ENCODE measurements at regions not wholly inside any gene's neighbourhood (a gene's known extent, or its start where the extent isn't known, plus 50 kb on each side); places are given as distances from the start of the nearest gene placed in this dataset.

DNA sequence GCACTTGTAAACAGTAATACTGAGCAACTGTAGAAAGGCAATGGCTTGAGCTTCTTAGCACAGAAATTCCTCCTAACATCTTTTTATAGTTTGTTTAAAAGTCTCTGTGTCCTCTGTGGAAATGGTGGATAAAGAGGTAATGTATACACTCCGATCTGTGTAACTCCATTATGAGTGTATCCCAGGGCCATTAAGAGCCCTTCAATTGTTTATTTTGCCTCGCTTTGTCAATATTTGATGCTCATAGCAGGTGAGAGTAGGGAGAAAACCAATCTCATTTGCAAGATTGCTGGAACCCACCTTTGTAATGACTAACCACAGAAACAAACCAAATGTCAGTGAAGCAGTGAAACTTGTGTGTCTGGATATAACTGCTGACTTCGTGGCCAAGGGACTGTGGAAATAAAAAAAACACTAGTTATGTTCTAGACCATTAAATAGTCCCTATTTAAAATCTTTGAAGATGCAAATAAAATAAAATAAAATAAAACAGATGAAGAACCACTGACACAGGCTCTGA is 598.2 kb upstream of the BOD1L1 start:
- DNase-seq = no peak

DNA sequence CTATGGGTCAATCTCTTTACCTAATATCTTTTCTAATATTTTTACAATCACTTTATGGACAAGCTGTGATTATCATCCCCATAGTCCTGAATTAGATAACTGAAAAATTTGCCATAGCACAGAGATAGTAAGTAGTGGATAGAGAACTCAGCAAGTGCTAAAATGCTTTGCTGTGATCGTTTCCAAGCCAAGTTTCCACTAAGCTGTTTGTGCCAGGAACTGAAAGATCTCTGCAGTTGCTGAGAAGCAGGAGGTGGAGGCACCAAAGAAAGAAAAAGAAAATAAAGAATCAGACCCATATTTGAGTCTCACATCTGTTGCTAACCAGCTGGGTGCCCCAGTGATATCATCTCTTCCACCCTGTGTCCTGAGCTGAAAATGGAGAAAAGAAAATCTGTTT is 605.6 kb upstream of the BOD1L1 start:
- DNase-seq = peak in 4 of 51 donors; percentile 1 to 12 (median 6)

- DNase-seq = no peak
Measured at GRCh38 chr4:14234307-14234706, 606.8 kb upstream of the BOD1L1 start.

DNA sequence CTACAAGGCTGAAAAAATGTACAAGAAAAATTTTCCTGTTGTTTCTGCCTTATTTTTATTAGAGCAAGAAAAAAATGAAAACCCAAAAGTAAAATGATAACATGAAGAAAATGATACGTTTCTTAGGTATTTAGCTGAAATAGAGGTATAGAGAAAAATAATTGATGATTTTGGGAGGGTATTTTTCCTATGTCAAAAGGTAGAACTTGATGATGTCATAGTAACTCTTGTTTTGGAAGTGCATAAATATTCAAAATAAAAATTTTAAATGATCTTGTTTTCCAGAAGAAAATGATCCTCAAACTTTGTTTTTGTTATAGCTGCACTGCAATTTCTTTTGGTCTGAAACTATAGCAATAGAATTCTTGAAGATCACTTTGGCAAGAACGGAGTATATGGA is 608.8 kb upstream of the BOD1L1 start:
- no peak for DNase-seq

- no peak for DNase-seq
Measured at GRCh38 chr4:14237911-14238310, 610.4 kb upstream of the BOD1L1 start.

DNA sequence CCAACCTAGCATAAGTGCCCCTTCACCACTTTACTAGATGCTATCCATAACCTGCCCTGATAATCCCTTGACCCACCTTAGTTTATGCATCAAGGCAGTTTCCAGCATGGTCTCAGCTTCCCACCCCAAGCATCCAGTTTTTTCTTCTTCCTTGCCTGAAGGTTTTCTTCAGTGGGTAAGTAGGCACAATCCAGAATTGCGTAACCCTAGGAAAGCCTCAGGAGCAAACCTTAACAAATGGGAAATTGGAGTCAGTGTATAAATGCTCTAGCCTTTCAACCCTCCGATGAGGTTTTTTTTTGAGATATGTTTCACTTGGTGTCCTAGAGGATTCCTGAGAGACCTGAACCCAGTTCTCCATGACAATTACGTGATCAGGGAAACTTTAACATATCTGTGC is 614.0 kb upstream of the BOD1L1 start:
- no peak for DNase-seq

GRCh38 chr4:14247767-14248166 is 620.2 kb upstream of the BOD1L1 start:
- DNase-seq = peak in 29 of 51 donors; percentile 4 to 81 (median 31)

DNA sequence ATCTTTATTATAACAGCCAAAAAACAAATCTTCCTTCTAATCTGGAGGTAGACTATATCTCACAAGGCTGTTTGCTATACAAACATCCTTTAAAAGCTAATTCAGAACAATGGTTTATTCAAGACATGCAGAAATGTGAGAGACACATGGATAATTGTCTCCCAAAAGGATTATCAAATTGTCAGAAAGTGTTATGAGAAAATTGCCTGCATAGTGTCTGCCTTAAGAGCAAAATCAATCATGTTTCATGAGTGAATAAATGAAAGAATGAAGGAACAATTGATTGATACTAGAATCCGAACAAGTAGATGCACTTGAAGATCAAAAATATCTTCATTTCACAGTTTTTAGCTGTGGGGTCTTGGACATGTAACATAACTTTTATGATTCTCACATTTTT is 621.7 kb upstream of the BOD1L1 start:
- DNase-seq = no peak

GRCh38 chr4:14254252-14254651 is 626.7 kb upstream of the BOD1L1 start:
- DNase-seq = peak in 6 of 51 donors; percentile 1 to 12 (median 6)

DNA sequence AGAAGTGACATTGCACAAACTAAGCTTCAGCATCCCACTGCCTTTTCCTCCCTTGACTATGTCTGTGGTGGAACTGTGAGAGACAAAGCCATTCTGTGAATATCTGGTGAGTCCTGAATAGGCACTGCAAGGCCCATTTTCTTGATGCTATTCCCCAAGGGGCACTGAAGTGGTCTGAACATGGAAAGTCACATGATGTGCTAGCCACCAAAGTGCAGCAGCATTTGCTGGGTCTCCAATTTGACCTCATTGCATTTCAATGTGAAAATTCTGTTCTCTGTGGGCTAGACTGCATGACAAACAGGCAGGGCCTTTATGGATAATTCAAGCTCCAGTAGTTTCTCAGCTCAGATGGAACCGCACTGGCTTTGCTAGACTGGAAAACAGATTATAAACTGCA is 627.4 kb upstream of the BOD1L1 start:
- peak in 3 of 51 donors; percentile 1 to 58 (median 4) for DNase-seq

DNA sequence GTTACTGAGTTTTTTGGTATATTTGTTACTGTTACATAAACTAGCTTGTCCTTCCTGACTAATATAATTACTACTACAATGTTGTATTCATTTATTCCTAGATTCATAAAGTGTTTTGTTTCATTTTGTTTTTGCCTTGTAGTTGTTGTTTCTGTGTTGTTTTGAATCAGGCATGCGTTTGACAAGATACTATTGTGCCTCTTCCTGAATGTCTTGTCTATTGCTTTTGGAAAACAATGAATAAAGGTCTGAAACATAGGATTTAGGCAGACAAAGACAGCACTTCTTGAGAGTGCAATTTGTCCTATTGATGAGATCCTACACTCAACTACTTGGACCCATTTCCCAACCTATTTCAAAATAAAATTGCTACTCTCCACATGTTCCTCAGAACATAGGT is 630.4 kb upstream of the BOD1L1 start:
- DNase-seq = peak in 1 of 51 donors; percentile 32

DNA sequence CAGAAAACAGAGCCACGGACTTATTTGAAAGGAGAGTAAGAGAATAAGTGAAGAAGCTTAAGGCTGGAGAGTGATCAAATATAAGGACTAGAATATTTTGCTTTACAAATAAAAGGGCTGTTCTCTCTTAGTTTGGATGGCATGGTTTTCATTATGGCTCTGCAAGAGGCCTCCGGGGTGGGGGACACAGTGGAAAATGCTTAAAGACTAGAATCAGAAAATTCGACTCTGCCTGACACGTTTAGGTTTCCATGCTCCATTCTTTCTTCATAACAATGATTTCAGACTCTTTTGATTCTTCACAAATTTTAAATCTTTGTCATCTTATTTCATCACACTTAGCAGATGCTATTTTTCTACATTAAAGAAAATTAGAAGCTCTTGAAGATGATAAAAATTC is 632.4 kb upstream of the BOD1L1 start:
- no peak for DNase-seq

DNA sequence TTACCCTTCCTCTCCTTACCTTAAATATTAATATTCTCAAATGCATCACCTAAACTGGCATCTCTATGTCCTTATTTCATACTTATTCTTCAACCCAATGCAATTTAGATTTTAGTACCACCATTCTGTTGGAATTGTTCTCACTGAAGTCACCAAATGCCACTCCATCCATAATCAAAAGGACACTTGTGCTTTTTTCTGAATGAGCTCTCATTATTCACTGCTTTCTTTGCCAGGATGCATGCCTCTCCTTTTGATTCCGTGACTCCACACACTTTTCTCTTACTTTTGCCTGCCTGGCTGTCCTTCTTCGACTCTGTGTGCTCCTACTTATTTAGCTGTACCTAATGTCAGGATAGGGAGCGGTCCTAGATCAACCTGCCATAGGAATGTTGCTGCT is 633.1 kb upstream of the BOD1L1 start:
- DNase-seq = no peak

DNA sequence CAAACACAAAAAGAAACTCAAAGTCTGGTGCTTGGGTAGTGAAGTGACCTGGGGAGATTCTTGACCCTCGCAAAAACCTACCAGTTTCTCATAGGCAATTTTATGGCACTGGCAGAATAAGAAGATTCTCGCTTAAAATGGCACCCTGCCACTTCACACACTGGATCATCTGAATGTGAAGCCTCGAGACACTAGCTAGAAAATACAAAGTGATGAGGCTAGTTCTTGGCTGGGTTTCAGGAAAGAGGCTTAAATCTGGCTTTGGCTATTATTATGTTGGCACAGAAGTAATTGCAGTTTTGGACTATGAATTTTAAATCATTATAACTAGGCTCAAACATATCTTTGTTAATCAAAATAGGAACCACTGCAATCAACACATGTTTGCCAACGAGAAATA is 634.7 kb upstream of the BOD1L1 start:
- DNase-seq = no peak

- DNase-seq = no peak
Measured at GRCh38 chr4:14264437-14264836, 636.9 kb upstream of the BOD1L1 start.

DNA sequence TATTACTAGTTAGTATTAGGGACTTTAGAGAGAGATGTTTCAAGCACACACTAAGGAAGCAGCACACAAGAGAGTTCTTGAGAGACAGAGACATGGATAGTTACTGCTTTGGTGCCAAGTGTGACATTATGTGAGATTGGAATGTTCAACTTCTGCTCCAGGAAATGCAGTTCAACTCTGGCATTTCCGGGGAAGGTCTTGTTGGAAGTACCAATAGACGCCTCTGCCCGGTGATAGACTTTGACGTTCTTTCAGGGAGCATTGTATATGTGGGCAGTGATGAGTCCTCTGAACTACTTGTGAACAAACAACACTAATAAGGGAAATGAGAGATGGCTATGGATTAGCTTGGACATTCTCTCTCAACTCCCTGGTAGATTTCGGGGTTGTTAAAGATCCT is 638.1 kb upstream of the BOD1L1 start:
- no peak for DNase-seq

DNA sequence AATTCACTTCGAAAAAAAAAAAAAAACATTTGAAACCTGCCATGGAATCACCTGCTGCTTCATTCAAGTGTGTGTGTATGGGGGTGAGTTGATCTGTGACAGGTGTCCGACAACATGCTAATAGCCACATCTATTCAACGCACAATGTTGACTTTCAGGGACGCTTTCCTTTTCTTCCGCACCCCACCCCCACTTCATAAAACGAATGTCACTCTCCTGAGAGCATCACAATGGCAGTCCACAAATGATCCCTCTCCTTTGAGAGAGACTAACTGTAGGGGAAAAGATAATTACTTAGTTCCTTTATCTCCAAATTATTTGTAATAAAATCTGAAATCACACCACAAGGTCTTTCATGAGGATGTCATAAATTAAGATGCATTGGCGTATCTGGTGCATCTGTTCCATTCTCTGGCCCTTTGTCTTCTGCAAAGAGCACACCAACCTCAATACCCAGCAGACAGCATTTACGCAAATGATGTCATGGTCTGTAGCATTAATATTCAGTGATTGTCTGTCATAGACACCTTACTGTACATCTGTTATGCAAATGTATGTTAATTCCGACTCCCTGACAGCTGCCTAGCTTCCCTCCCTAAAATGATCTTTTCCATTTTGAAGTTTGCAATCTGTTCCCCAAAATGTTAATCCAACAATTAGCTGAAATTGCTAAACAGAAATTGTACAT is 640.0 kb upstream of the BOD1L1 start:
- DNase-seq = no peak

DNA sequence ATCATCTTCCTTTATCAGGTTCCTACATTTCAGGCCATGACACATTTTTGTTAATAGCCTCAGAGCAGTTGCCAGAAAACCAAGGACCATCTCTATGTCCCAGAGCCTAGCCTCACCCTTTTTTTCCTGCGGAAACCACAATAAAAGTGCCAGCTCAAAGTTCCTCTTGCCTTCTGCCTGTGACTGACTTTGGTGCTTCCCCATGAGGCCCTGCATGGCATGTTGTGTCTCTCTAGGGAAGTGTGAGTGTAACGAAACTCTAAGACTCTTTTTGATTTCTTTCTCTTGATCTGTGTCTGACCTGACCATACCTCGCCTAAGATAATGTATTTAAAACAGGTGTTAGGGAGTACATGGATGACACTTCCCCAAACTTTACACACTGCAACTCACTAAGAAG is 642.3 kb upstream of the BOD1L1 start:
- DNase-seq = peak in 10 of 51 donors; percentile 0 to 29 (median 8)

DNA sequence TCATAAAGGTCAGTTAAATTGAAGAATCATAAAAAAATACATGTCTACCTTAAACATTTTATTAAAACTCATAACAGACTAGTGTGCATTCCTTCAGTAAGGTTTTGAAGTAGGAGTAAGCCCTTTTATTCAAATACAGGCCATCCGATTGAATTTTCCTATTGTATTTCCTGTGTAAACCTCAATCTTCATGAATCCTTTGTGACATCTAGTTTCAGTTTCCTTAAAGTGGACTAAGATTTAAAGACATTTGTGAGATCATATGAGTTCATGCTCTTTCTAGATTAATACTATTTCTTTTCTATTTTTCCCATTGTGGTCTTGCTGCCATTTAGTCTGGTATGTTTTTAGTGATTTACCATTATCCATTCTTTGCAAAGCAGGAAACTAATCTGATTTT is 644.7 kb upstream of the BOD1L1 start:
- DNase-seq = no peak

DNA sequence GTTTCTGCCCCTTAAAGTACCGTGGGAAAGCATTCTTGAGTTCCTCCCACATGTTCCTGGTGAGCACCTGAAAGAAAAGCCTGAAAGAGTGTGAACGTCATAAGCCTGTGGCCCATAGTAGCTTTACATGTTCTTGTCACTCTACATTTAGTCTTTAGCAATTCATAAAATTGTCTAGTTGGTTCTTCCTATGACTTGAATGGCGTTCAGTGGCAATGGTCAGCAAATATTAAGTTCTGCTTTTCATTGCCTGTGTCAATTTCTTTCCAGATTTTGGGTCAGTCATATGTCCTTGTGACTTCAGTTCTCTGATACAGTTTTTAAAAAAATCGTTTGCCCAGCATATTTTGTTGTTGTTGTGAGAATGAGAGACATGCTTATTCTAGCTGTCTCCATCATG is 650.0 kb upstream of the BOD1L1 start:
- no peak for DNase-seq

- no peak for DNase-seq
Measured at GRCh38 chr4:14280567-14280966, 653.0 kb upstream of the BOD1L1 start.

- DNase-seq = no peak
Measured at GRCh38 chr4:14284578-14284977, 657.1 kb upstream of the BOD1L1 start.

DNA sequence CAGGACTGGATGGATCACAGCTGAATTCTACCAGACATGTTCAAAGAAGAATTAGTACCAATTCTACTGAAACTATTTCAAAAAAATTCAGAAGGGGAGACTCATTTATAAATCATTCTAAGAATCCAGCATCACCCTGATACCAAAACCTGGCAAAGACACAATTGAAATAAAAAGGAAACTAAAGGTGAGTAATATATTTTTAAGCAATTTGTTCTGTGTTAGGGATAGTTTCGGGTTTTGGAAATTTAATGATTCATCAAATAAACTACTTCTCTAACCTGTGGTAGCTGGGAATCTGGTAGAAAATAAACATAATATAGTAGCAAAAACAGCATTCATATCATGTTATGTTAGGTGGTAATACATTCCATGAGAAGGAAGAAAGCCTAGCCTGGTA is 662.2 kb upstream of the BOD1L1 start:
- DNase-seq = no peak

DNA sequence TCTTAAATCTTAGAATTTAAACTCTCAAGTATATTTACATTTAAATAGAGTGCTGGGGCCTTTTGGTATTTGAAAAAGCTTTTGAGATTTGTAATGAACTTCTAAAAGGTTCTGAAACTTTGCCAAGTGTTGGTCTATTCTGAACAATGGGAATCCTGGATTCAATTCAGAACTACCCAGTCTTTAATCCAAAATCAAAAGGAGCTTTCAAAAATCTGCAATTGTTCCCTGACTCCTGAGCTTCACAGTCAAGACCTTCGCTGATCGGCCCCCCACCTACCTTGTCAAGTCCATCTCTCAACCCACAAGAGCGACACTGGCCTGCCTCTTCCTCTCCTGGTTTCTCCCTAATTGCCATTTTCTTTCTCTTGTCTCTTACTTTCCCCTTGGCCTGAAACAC is 666.1 kb upstream of the BOD1L1 start:
- DNase-seq = no peak

All from hypothalamus (tissue), 51 donors.